ENCODE measurements at regions not wholly inside any gene's neighbourhood (a gene's known extent, or its start where the extent isn't known, plus 50 kb on each side); places are given as distances from the start of the nearest gene placed in this dataset.

DNA sequence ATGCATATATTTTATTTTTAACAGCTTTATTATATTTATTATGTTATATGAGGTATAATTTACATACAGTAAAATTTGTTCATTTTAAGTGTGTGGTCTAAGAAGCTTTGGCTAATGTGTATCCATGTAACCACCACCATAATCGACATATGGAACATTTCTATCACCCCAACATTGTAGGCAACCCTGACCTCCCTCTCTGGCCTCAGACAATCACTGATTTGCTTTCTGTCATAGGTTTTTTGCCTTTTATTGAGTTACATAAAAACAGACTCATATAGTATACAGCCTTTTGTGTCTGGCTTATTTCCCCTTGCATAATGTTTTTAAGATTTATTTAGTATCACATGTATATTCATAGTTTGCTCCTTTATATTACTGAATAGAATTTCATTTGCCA, 90.7 kb upstream of the KL start:
- TF ChIP-seq, protein P1, sequence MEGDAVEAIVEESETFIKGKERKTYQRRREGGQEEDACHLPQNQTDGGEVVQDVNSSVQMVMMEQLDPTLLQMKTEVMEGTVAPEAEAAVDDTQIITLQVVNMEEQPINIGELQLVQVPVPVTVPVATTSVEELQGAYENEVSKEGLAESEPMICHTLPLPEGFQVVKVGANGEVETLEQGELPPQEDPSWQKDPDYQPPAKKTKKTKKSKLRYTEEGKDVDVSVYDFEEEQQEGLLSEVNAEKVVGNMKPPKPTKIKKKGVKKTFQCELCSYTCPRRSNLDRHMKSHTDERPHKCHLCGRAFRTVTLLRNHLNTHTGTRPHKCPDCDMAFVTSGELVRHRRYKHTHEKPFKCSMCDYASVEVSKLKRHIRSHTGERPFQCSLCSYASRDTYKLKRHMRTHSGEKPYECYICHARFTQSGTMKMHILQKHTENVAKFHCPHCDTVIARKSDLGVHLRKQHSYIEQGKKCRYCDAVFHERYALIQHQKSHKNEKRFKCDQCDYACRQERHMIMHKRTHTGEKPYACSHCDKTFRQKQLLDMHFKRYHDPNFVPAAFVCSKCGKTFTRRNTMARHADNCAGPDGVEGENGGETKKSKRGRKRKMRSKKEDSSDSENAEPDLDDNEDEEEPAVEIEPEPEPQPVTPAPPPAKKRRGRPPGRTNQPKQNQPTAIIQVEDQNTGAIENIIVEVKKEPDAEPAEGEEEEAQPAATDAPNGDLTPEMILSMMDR (IDR thresholded peaks at IDR 0.05; ENCODE audit: insufficient read depth, low read depth, low read length), result no peak
- TF ChIP-seq EZH2 (IDR thresholded peaks at IDR 0.05; ENCODE audit: insufficient read depth, low read length), result no peak
